ENCODE measurements at regions not wholly inside any gene's neighbourhood (a gene's known extent, or its start where the extent isn't known, plus 50 kb on each side); places are given as distances from the start of the nearest gene placed in this dataset.

DNA sequence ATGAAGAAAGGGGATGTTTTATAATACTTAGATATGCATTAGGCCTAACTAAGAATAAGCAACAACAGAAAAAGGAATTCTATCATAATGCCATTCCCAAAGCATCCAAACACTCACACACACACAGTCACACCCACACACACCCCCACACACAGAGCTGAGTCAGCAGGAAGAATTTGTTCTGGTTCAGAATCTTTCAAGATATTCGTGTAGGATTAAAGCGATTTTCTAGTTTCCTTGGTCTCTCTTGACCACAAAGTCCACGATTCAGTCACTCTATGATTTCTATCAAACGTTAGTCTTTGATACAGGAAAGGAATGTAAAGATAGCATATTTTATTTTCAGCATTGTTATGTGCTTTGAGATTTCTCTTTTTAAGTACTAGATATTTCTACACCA, 382.6 kb upstream of the DCN start:
- TF ChIP-seq, protein P1, sequence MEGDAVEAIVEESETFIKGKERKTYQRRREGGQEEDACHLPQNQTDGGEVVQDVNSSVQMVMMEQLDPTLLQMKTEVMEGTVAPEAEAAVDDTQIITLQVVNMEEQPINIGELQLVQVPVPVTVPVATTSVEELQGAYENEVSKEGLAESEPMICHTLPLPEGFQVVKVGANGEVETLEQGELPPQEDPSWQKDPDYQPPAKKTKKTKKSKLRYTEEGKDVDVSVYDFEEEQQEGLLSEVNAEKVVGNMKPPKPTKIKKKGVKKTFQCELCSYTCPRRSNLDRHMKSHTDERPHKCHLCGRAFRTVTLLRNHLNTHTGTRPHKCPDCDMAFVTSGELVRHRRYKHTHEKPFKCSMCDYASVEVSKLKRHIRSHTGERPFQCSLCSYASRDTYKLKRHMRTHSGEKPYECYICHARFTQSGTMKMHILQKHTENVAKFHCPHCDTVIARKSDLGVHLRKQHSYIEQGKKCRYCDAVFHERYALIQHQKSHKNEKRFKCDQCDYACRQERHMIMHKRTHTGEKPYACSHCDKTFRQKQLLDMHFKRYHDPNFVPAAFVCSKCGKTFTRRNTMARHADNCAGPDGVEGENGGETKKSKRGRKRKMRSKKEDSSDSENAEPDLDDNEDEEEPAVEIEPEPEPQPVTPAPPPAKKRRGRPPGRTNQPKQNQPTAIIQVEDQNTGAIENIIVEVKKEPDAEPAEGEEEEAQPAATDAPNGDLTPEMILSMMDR (conservative IDR thresholded peaks at IDR 0.05; ENCODE audit: low read length), result no peak
- no peak for TF ChIP-seq EZH2phosphoT487 (IDR thresholded peaks at IDR 0.05; ENCODE audit: borderline replicate concordance, low read depth, low read length)
